Mononuclear cell (primary cell): ENCODE measurements at regions not wholly inside any gene's neighbourhood (a gene's known extent, or its start where the extent isn't known, plus 50 kb on each side); places are given as distances from the start of the nearest gene placed in this dataset.

ENCODE experiments used
- H3K27me3 ChIP-seq: 2 replicates; pipeline ENCODE4 v1.6.0; 2011; ENCODE audit warnings: low read length, control low read depth; ENCODE audit not compliant: insufficient read depth
- H3K4me1 ChIP-seq: 2 replicates; pipeline ENCODE4 v1.5.1; 2011; ENCODE audit warnings: mild to moderate bottlenecking, low read length, control low read depth; ENCODE audit not compliant: insufficient read depth
- H3K4me3 ChIP-seq: 2 replicates; pipeline ENCODE4 v1.5.1; 2011; ENCODE audit warnings: mild to moderate bottlenecking, low read length, moderate library complexity
- H3K9me3 ChIP-seq: 2 replicates; pipeline ENCODE4 v1.5.1; 2011; ENCODE audit warnings: low read depth, mild to moderate bottlenecking, control low read depth, low read length

DNA sequence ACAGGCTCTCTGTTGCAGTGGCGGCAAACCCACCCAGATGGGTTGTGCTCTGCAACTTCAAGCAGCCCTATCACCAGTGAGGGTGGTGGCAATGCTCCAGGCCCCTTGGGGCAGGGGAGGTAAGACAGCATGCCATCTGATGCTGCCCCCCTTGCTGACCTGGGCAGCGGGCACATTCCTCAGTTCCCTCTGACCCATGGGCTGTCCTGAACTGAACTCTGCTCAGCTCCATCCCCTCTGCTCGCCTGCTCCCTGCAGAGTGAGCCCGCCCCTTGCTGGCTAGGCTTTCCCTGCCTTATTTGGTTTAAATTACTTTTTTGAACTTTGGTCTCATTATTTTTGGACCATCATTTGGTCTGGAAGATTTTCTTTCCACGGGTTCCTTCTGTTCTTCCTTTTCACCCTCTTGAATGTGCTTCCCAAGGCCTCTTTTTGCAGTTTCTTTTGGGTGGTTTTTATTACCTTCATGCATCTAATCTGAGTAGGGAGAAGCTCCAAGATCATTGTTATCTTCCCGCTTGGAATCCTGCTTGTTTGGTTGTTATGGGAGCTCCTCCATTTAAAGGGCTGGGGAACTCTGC, 565.4 kb downstream of the TNS1 start:
- Histone ChIP-seq H3K9me3 (no peaks in the 10 kb centered on the region), H3K4me1 (peaks cover 7% of the 10 kb centered on the region), H3K4me3 (no peak overlapping the region), H3K27me3 (no peaks in the 10 kb centered on the region)

DNA sequence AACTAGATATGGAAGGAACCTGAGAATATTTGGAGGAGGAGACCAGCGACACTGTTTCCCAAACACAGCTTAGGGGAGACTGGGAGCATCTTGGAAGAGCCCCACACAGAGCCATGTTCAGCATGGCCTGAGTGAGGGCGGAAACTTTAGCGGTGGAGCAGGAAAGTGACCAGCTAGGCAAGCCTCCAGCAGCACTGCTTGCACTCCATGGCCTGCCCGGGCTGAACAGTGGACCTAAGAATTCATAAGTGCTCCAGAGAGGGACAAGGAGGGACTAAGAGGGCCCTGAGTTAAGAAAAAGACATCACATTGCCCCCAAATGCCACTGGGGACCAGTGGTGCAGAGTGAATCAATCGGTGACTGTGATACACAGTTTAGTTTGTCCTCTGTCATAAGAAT, 566.4 kb downstream of the TNS1 start:
- Histone ChIP-seq H3K9me3 (no peaks in the 10 kb centered on the region), H3K27me3 (no peaks in the 10 kb centered on the region), H3K4me3 (no peak overlapping the region), H3K4me1 (peaks cover 9% of the 10 kb centered on the region)

DNA sequence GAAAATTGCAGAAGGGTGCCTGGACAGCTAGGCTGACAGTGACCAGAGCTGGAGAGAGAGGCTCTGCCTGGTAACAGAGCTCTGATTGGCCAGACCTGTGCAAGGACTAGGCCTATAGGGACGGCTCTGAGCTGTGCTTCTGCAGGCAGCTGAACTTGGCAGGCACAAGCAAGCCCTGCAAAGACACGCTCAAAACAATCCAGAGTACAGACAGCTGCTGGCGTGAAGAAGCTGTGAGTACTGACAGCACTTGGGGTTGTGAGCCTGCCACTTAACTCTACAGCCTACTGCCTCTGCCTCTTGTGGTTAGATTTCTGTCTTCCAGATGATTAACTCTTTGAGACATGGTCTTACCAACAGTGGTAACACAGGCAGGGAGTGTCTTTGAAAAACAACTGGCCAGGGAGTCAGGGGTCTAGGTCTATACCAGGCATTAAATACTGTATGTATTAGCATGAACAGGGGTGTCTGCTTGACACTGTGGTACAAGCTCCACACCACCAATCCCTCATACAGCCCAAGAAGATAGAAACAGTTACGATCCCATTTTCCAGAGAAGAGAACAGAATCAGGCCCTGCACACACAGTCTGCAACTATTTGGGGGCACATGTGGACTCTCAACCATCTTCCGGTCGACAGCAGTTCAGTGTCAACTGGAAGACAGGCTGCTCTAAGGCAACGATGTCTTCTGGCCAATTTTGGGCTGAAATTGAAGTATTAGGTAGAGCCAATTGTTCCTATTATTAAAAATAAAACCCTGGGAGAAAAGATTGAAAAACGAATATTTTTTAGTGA, 568.4 kb downstream of the TNS1 start:
- Histone ChIP-seq H3K9me3 (no peaks in the 10 kb centered on the region), H3K4me1 (peaks cover 19% of the 10 kb centered on the region), H3K4me3 (no peak overlapping the region), H3K27me3 (no peaks in the 10 kb centered on the region)

DNA sequence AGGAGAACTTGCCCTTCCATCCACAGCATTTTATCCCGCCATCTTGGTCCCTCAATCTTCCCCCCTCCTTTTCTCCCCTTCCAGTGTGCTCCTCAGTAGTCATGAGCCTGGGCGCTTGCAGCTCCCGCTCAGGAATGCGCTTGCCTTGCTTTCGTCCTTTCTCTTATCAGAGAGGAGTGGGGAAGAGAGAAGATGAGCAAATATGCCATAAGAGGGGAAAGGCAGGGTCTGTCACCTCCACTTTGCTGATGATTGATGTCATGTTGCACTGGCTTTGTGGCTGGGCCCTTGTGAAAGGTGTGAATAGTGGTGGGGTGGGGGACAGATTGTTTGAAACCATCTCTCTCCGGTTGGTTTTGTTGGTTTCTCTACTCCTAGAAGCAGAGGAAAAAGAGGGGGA, 569.3 kb downstream of the TNS1 start:
- H3K9me3 ChIP-seq: no peaks in the 10 kb centered on the region

DNA sequence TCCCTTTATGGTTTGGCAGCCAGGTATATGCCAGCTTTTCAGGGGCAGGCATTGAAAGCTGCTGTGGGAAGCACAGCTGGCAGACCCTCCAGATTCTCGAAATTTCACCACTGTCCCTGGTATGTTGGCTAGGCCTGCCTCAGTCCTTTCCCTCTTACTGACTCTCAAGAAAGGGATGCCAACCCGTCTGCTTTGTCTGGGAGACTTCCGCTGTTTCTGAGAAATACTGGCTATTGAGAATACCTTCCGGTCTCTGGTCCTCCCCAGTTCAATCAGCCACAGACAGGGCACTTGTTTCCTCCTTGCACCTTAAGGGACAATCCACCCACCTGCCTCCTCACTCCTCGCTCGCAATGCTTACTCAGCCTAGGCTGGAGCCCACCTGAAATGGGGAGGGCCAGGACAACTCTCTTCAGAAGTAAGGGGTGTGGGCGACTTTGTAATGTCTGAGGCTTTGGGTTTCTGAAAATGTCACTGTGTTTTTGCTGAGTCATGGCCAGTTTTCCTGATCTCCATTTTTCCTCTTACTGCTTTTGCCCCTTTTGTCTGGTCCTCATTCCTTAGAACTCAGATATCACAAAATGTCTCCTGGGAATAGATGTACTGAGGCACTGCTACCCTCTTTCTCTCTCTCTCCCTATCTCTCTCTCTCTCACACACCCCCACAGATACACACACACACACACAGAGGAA, 571.1 kb downstream of the TNS1 start:
- Histone ChIP-seq H3K27me3 (no peaks in the 10 kb centered on the region), H3K4me3 (no peak overlapping the region), H3K4me1 (peaks cover 19% of the 10 kb centered on the region), H3K9me3 (no peaks in the 10 kb centered on the region)

More for the DNA sequence above, 569.3 kb downstream of the TNS1 start:
- Histone ChIP-seq H3K27me3 (no peaks in the 10 kb centered on the region), H3K4me1 (peaks cover 19% of the 10 kb centered on the region), H3K4me3 (no peak overlapping the region)

DNA sequence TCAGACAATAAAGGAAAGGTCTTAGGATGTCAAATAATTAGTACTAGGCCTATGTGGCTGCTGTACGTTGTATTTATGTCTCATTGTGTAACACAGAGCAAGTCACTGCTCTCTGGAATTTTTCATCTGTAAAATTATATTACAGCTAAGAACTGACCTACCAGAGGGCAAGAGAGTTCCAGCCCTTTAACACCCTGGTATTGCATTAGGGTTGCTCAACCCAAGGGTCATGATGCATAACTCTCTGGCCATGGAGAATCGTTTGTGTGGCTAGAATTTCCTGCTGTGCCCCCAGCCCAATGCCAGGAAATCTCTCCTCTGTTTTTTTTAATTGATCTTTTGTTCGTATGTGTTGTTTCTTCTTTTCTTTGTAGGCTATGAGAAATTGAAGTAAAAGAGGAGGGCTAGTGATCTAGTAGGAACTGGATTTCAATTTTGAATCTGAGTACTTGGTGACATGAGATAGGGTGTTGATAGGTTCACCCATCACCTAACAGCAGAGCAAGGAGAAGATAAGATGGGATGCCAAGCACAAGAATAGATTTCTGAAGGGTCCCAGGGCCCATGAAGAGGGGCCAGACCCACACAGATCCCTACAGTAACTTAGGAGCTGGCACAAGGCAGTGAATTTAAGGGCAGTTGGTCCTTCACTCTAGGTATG, 571.2 kb upstream of the TNP1 start:
- no peak overlapping the region for H3K4me3 ChIP-seq
- H3K27me3 ChIP-seq: no peaks in the 10 kb centered on the region
- peaks cover 19% of the 10 kb centered on the region for H3K4me1 ChIP-seq
- no peaks in the 10 kb centered on the region for H3K9me3 ChIP-seq

DNA sequence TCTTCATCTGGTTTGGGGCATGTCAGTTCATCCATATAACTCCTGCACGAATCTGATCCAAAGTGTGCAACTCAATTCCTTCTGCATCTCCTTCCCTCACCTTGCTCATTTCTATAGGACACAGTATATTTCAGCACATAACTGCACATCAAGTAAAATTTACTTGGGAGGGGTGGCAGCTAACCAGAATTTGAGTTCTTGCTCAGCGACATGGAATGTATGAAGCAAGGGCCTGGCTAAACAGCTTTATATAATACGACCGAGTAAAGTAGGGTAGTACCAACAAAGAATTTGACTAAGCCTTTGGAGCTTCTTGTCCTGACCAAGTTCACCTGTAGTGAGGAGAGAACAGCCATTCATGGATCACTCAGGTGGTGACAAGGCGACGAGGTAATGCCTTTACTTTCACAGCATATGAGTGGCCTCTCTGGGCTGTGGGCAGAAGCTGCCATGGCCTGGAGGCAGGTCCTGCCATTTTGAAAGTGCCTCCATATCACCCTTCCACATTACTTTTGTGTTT, 570.2 kb upstream of the TNP1 start:
- no peak overlapping the region for H3K4me3 ChIP-seq

DNA sequence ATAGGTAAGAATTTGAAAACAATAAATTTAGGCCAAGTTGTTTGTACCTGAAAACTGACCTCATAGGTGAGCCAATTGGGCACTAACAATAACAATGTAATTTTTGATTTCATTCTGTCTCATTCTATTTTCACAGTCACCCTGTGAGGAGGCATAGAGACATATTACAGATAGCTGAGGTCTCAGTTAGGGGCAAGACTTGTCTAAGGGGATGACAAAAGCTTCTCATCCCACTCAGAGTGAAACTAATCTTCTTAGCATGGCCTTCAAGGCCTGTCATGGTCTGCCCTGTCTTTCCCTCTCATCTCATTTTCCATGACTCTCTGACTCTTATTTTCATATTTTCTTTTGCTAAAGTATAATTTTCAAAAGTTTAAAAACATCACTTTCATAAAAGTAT, 562.0 kb upstream of the TNP1 start:
- Histone ChIP-seq H3K27me3 (peaks cover 3% of the 10 kb centered on the region), H3K4me3 (no peak overlapping the region), H3K4me1 (no peaks in the 10 kb centered on the region), H3K9me3 (no peaks in the 10 kb centered on the region)

More for the DNA sequence above, 570.2 kb upstream of the TNP1 start:
- Histone ChIP-seq H3K4me1 (peaks cover 19% of the 10 kb centered on the region), H3K9me3 (no peaks in the 10 kb centered on the region), H3K27me3 (no peaks in the 10 kb centered on the region)

DNA sequence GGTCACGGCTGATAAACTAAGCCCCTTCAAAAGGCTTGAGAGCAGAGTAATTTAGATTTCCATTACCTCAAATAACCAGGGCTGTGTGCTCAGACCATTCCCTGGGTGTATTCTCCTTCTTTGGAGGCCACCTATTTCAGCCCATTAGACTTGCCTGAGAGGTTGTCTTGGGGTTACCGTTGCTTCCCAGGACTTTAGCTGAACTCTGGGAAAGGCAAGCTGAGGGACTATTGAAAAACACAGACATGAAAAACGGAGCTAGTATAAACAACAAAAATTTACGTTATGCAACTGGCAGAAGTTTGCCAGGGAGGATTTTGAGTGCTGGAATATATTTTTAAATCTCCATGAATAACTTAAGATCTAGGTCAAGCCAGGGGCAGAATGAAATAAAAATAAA, 561.0 kb upstream of the TNP1 start:
- H3K27me3 ChIP-seq: peaks cover 3% of the 10 kb centered on the region
- H3K9me3 ChIP-seq: no peaks in the 10 kb centered on the region

DNA sequence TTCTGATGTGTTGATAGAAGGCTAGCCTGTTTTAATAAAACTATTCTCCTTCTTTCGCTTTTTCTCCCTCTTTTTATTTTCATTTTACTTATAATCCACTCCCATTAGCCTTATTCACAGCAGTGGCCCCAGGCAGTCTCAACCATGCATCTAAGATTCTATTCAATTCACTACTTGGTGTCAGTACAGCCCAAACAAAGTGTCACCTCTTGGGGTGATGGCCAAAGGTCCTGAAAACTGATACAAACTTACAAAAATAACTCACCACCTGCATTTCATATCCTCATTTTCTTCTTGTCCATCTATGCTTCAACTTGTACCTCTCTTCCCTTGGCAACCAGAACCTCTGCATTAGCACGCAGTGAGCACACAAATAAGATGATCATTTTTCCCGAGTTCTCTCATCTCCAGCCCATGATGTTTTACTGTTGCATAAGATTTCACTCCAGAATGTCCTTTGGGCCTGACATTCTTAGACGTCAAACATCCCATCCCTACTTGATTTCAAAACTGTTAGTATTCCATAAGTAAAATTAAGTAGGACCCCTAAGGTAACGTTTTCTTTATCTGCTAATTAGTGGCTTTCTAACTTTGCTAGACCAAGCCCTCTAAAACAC, 559.3 kb upstream of the TNP1 start:
- Histone ChIP-seq H3K4me3 (no peak overlapping the region), H3K4me1 (no peaks in the 10 kb centered on the region), H3K27me3 (peaks cover 8% of the 10 kb centered on the region), H3K9me3 (no peaks in the 10 kb centered on the region)

More for the DNA sequence above, 561.0 kb upstream of the TNP1 start:
- H3K4me1 ChIP-seq: no peaks in the 10 kb centered on the region
- no peak overlapping the region for H3K4me3 ChIP-seq

DNA sequence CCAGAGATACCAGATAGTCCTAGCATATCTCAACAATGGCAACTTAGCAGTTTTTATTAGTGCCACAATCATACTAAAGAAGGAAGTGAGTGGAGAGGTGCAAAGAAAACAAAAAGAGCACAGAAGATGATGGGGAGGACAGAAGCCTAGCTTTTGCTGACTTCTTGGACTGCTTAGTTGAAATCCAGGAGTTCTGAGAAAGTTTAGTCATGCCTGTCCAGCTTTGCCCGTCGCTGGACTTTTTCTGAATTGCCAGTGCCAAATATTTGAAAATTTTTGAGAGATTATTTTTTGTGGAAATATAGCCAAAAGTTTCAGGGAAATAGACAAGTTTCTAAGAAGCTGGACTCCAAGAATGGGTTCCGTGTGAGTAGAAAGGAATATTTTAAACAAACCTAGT, 558.7 kb upstream of the TNP1 start:
- no peaks in the 10 kb centered on the region for H3K9me3 ChIP-seq
- no peak overlapping the region for H3K4me3 ChIP-seq
- H3K27me3 ChIP-seq: peaks cover 10% of the 10 kb centered on the region
- H3K4me1 ChIP-seq: no peaks in the 10 kb centered on the region

DNA sequence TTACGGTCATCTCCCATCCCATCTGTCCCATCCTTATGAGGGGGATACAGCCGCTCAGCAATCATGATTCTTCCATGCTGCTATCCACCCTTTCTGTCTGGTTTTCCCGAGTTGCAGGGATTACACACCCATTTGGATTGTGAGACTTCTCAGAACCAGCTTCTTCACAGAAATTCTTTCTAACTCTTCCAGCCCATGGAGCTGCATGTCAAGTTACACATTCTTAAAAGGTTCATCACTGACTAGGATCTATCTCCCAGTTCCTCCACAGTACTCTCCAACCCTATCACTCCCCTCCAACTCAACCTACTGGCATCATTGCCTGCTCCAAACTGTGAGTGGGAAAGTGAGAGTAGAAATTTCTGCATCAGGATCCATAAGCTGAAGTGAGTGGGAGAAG, 558.2 kb upstream of the TNP1 start:
- Histone ChIP-seq H3K4me1 (no peaks in the 10 kb centered on the region), H3K9me3 (no peaks in the 10 kb centered on the region), H3K27me3 (peaks cover 10% of the 10 kb centered on the region), H3K4me3 (no peak overlapping the region)

DNA sequence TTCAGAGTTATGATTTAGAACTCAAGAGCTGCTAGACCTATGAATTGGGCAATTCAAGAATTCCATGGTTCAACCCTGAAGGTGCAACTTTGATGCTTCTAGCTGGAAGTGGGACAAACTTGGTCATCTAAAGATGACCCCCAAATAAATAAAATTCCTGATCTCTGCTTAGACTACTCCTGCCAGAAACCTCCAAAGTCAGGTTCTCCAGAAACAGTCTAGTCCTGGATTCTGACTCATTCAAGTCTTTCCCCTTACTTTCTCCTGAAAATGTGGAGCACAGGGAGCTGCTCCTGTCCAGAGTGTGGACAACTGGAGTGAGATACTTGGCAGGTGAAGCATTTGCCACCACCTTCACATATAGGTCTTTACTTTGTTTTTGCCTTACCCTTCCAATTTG, 557.7 kb upstream of the TNP1 start:
- H3K27me3 ChIP-seq: peaks cover 10% of the 10 kb centered on the region
- H3K4me3 ChIP-seq: no peak overlapping the region
- H3K4me1 ChIP-seq: no peaks in the 10 kb centered on the region
- no peaks in the 10 kb centered on the region for H3K9me3 ChIP-seq

DNA sequence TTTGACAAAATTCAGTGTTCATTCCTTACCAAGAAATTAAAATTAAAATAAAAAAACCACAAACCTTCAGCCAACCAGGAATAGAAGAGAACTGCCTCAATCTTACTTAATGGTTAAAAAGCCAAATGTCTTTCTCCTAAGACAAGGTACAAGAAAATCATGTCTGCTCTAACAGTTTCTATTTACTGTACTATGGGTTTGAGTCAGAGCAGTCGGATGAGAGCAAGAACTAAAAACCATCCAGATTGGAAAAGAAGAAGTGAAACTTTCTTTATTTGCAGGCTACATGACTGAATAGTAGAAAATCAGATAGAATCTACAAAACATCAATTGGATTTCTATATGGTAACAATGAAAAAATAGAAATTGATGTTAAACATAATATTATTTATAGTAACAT, 555.5 kb upstream of the TNP1 start:
- Histone ChIP-seq H3K9me3 (no peaks in the 10 kb centered on the region), H3K27me3 (peaks cover 10% of the 10 kb centered on the region)

More for the DNA sequence above, 555.5 kb upstream of the TNP1 start:
- H3K4me1 ChIP-seq: no peaks in the 10 kb centered on the region
- H3K4me3 ChIP-seq: no peak overlapping the region
